B cell (primary cell): ENCODE measurements at regions not wholly inside any gene's neighbourhood (a gene's known extent, or its start where the extent isn't known, plus 50 kb on each side); places are given as distances from the start of the nearest gene placed in this dataset.

Experiments used
- ATAC-seq: fragments of 200-7000 bp; cut with Tn5 transposase; one replicate; pipeline ENCODE4 v1.10.0; 2021; ENCODE audit warnings: low read depth, mild to moderate bottlenecking, moderate number of reproducible peaks, moderate library complexity
- CTCF ChIA-PET: fragments of 350-600 bp; sonication (Branson Sonifier 250); formaldehyde crosslinking; loops from one replicate; lab custom pipeline; 2021; ENCODE audit warnings: antibody characterized with exemption, inconsistent platforms; lab: Charles Lee
- POLR2A ChIA-PET: fragments of 350-600 bp; sonication (Branson Sonifier 250); formaldehyde crosslinking; loops from one replicate; lab custom pipeline; 2021; ENCODE audit warnings: antibody characterized with exemption; lab: Charles Lee
- DNase-seq: peaks from one replicate; pipeline ENCODE4 v3.0.0; 2013
- H2AFZ ChIP-seq: 2 replicates; pipeline ENCODE4 v1.6.1; 2012; ENCODE audit warnings: mild to moderate bottlenecking, low read depth, low read length; ENCODE audit not compliant: insufficient read depth, poor library complexity, severe bottlenecking
- H3K27ac ChIP-seq, 2 donors: 1 replicate in 1 of 2; 2 replicates in 1 of 2; pipeline ENCODE4 v1.5.1; 2012 to 2013; ENCODE audit warnings: low read length in 2 of 2, mild to moderate bottlenecking in 2 of 2, moderate library complexity in 1 of 2
- H3K27me3 ChIP-seq, 4 experiments: fragments of 200-600 bp in 1 of 4; sonication (generic) in 1 of 4; replicated peaks in 1 of 4; 1 replicate in 2 of 4; 2 replicates in 2 of 4; pipeline versions ENCODE4 v1.6.1 to v1.7.0; 2013 to 2016; ENCODE audit warnings: low read length in 3 of 4, mild to moderate bottlenecking in 2 of 4, mixed read lengths in 1 of 4, moderate library complexity in 1 of 4; ENCODE audit not compliant: insufficient read depth in 4 of 4, control insufficient read depth in 3 of 4; ENCODE audit errors: control extremely low read depth in 1 of 4
- H3K36me3 ChIP-seq, 2 experiments: replicated peaks in 1 of 2; 1 replicate in 1 of 2; 2 replicates in 1 of 2; pipeline versions ENCODE4 v1.6.1 to v1.7.1; 2013; ENCODE audit warnings: low read length in 1 of 2; ENCODE audit not compliant: insufficient read depth in 2 of 2, control insufficient read depth in 1 of 2; ENCODE audit errors: control extremely low read depth in 1 of 2, extremely low read depth in 1 of 2
- H3K4me1 ChIP-seq, 2 donors: fragments of 200-600 bp in 1 of 2; sonication (generic) in 1 of 2; 1 replicate in 1 of 2; 2 replicates in 1 of 2; pipeline versions ENCODE4 v1.5.1 to v1.6.1; 2013 to 2017; ENCODE audit warnings: low read length in 2 of 2; ENCODE audit not compliant: control insufficient read depth in 2 of 2, insufficient read depth in 2 of 2
- H3K4me2 ChIP-seq: replicated peaks from 2 replicates; pipeline ENCODE3; 2012; ENCODE audit warnings: mild to moderate bottlenecking, low read depth, low read length; ENCODE audit not compliant: poor library complexity, severe bottlenecking
- H3K4me3 ChIP-seq, 5 experiments: fragments of 200-600 bp in 1 of 5; sonication (generic) in 1 of 5; 1 replicate in 3 of 5; 2 replicates in 2 of 5; pipeline versions ENCODE4 v1.5.1 to v1.7.0; 2011 to 2016; ENCODE audit warnings: low read length in 4 of 5, mild to moderate bottlenecking in 4 of 5, low read depth in 2 of 5, control low read depth in 1 of 5, moderate library complexity in 1 of 5; ENCODE audit not compliant: insufficient read depth in 1 of 5; ENCODE audit errors: control extremely low read depth in 1 of 5, extremely low read depth in 1 of 5
- H3K79me2 ChIP-seq: fragments of 200-600 bp; sonication (generic); one replicate; pipeline ENCODE4 v1.6.0; 2016; ENCODE audit warnings: low read length; ENCODE audit not compliant: control insufficient read depth, insufficient read depth
- H3K9ac ChIP-seq: fragments of 200-600 bp; sonication (generic); 2 replicates; pipeline ENCODE4 v1.6.1; 2017; ENCODE audit warnings: mild to moderate bottlenecking, low read length, moderate library complexity
- H3K9me3 ChIP-seq, 3 donors: one replicate each; pipeline versions ENCODE4 v1.6.1 to v1.7.1; 2013; ENCODE audit warnings: low read length in 2 of 3; ENCODE audit not compliant: control insufficient read depth in 2 of 3, insufficient read depth in 1 of 3; ENCODE audit errors: control extremely low read depth in 1 of 3
- H4K20me1 ChIP-seq: 2 replicates; pipeline ENCODE4 v1.6.0; 2012; ENCODE audit warnings: mild to moderate bottlenecking, low read length; ENCODE audit not compliant: insufficient read depth, control insufficient read depth, poor library complexity, severe bottlenecking
- H3K27ac Mint-ChIP-seq: one replicate; pipeline ENCODE4 v1.8.0; 2021; ENCODE audit warnings: mixed read lengths
- H3K27me3 Mint-ChIP-seq: one replicate; pipeline ENCODE4 v1.8.0; 2021; ENCODE audit warnings: mixed read lengths
- H3K4me1 Mint-ChIP-seq: one replicate; pipeline ENCODE4 v1.8.0; 2021; ENCODE audit warnings: mixed read lengths
- H3K4me3 Mint-ChIP-seq: one replicate; pipeline ENCODE4 v1.8.0; 2021; ENCODE audit warnings: mixed read lengths
- H3K9me3 Mint-ChIP-seq: one replicate; pipeline ENCODE4 v1.8.0; 2022; ENCODE audit warnings: mixed read lengths; ENCODE audit not compliant: insufficient read depth
- CTCF ChIP-seq: fragments of 200-600 bp; IDR thresholded peaks from one replicate; pipeline ENCODE4 v1.8.0; 2022; ENCODE audit warnings: antibody characterized with exemption, mild to moderate bottlenecking
- EZH2 ChIP-seq: IDR thresholded peaks from 2 replicates; pipeline ENCODE4 v1.6.1; 2012; ENCODE audit warnings: borderline replicate concordance, low read depth, mild to moderate bottlenecking, moderate library complexity, low read length; ENCODE audit not compliant: insufficient read depth, poor library complexity, severe bottlenecking
- WGBS: methylation state at CpG from one replicate; pipeline ENCODE4 v1.1.5; 2013; ENCODE audit warnings: missing lambda C conversion rate; ENCODE audit not compliant: insufficient coverage; 5-methylcytosine and 5-hydroxymethylcytosine counted together
- intact Hi-C: fragments of 100-400 bp; cut with micrococcal nuclease; formaldehyde crosslinking; loops from one replicate; pipeline ENCODE4 v1.10.0; 2022

- Mint-ChIP-seq H3K4me3 (no peak overlapping the region), H3K27ac (no peak overlapping the region), H3K9me3 (no peaks in the 10 kb centered on the region), H3K4me1 (peaks cover 60% of the 10 kb centered on the region), H3K27me3 (no peaks in the 10 kb centered on the region)
- DNase-seq: no peak
- 90% methylated on average over 7 of the region's 7 CpGs for WGBS
- H3K9ac ChIP-seq: no peak overlapping the region
- no peak for ATAC-seq
- H3K79me2 ChIP-seq: no peaks in the 10 kb centered on the region
- H2AFZ ChIP-seq: no peak overlapping the region
- POLR2A ChIA-PET: no interaction called here
- TF ChIP-seq EZH2: no peak
- TF ChIP-seq CTCF: no peak
- H3K27ac ChIP-seq: no peak overlapping the region
- no peak overlapping the region for H3K4me2 ChIP-seq
- peaks cover 41 to 55% of the 10 kb centered on the region in 2 donors for H3K4me1 ChIP-seq
- H3K36me3 ChIP-seq: no peaks in the 10 kb centered on the region
- H3K9me3 ChIP-seq: peaks cover 0 to 7% (median 0%) of the 10 kb centered on the region in 3 donors
- no peaks in the 10 kb centered on the region for H3K27me3 ChIP-seq
- CTCF ChIA-PET: no interaction called here
- no peaks in the 10 kb centered on the region for H4K20me1 ChIP-seq
- intact Hi-C loops: no loop called here
- no peak overlapping the region for H3K4me3 ChIP-seq
These were observed 249.1 kb downstream of the QKI start for GRCh38 chr6:163663575-163663974.

GRCh38 chr6:163662604-163663225, 248.2 kb downstream of the QKI start:
- no peaks in the 10 kb centered on the region for H3K27me3 Mint-ChIP-seq
- Histone ChIP-seq H3K36me3 (no peaks in the 10 kb centered on the region), H3K27me3 (no peaks in the 10 kb centered on the region), H3K9me3 (peaks cover 0 to 7% (median 0%) of the 10 kb centered on the region in 3 donors), H3K27ac (no peak overlapping the region), H3K4me1 (peaks cover 32 to 46% of the 10 kb centered on the region in 2 donors), H4K20me1 (no peaks in the 10 kb centered on the region), H2AFZ (no peak overlapping the region), H3K4me2 (no peak overlapping the region), H3K79me2 (no peaks in the 10 kb centered on the region), H3K9ac (no peak overlapping the region), H3K4me3 (no peak overlapping the region)
- no peak overlapping the region for H3K4me3 Mint-ChIP-seq
- WGBS: 96% methylated on average over 13 of the region's 16 CpGs
- no peak for TF ChIP-seq EZH2
- POLR2A ChIA-PET: no interaction called here
- no peak overlapping the region for H3K27ac Mint-ChIP-seq
- CTCF ChIA-PET: no interaction called here
- intact Hi-C loops: no loop called here
- no peak for ATAC-seq
- no peaks in the 10 kb centered on the region for H3K9me3 Mint-ChIP-seq
- peaks cover 52% of the 10 kb centered on the region for H3K4me1 Mint-ChIP-seq
- no peak for DNase-seq
